GM12878 (cell line): ENCODE measurements at regions not wholly inside any gene's neighbourhood (a gene's known extent, or its start where the extent isn't known, plus 50 kb on each side); places are given as distances from the start of the nearest gene placed in this dataset.

Experiments used
- ATAC-seq: fragments of 200-7000 bp; cut with Tn5 transposase; 3 replicates; pipeline ENCODE4 v1.9.1; 2020; ENCODE audit warnings: mild to moderate bottlenecking, moderate library complexity
- BruUV-seq: library from RNA; stranded (reverse); fragments of 400-500 nt; replicated peaks from 2 replicates; lab custom pipeline; 2021; lab: Mats Ljungman, UMichigan
- CTCF ChIA-PET: fragments of 300-600 bp; sonication (Branson Sonifier 250); formaldehyde crosslinking; extraction: SDS; loops from one replicate; lab custom pipeline; 2021; ENCODE audit warnings: inconsistent platforms; lab: Yijun Ruan, JAX
- POLR2A ChIA-PET: fragments of 350-600 bp; formaldehyde crosslinking; extraction: SDS; loops from one replicate; lab custom pipeline; 2021; ENCODE audit warnings: inconsistent platforms; lab: Charles Lee
- RAD21 ChIA-PET: fragments of 300-600 bp; sonication (Branson Sonifier 250); formaldehyde crosslinking; loops from one replicate; lab custom pipeline; 2023; ENCODE audit warnings: antibody characterized with exemption; ENCODE audit not compliant: unreplicated experiment; lab: Charles Lee
- SMC1A ChIA-PET: fragments of 300-600 bp; sonication (Branson Sonifier 250); formaldehyde crosslinking; loops from one replicate; lab custom pipeline; 2023; ENCODE audit not compliant: unreplicated experiment, uncharacterized antibody; lab: Charles Lee
- DNase-seq: peaks from one replicate; pipeline ENCODE4 v3.0.0-alpha.2; 2011; ENCODE audit warnings: low read depth, low spot score
- FAIRE-seq: peaks from 3 replicates; lab custom pipeline; 2011; peaks lifted over from hg19 to GRCh38; lab: Jason Lieb, UNC
- H2AFZ ChIP-seq: 2 replicates; pipeline ENCODE4 v1.6.0; 2011; ENCODE audit warnings: low read depth, low read length, control low read depth; ENCODE audit not compliant: control insufficient read depth
- H3K27ac ChIP-seq: 2 replicates; pipeline ENCODE4 v1.5.1; 2011; ENCODE audit warnings: control low read depth; ENCODE audit not compliant: control insufficient read depth, insufficient read depth
- H3K27me3 ChIP-seq, 2 experiments: replicated peaks in 1 of 2; 2 replicates each; pipeline versions ENCODE4 v1.6.0 to v1.6.1; 2011; ENCODE audit warnings: low read length in 1 of 2; ENCODE audit not compliant: control insufficient read depth in 2 of 2, insufficient read depth in 2 of 2
- H3K36me3 ChIP-seq, 2 experiments: 2 replicates each; pipeline ENCODE4 v1.5.1; 2011; ENCODE audit warnings: low read length in 1 of 2; ENCODE audit not compliant: control insufficient read depth in 2 of 2, insufficient read depth in 2 of 2
- H3K4me1 ChIP-seq: 2 replicates; pipeline ENCODE4 v1.6.1; 2011; ENCODE audit warnings: mild to moderate bottlenecking, low read length, moderate library complexity, mixed read lengths; ENCODE audit not compliant: control insufficient read depth, insufficient read depth
- H3K4me2 ChIP-seq: 2 replicates; pipeline ENCODE4 v1.6.0; 2011; ENCODE audit warnings: control low read depth; ENCODE audit not compliant: control insufficient read depth, insufficient read depth
- H3K4me3 ChIP-seq: fragments of 200-600 bp; sonication (generic); 2 replicates; pipeline ENCODE4 v1.5.1; 2016
- H3K79me2 ChIP-seq: 2 replicates; pipeline ENCODE4 v1.6.0; 2011; ENCODE audit warnings: low read length; ENCODE audit not compliant: control insufficient read depth, insufficient read depth
- H3K9ac ChIP-seq: 2 replicates; pipeline ENCODE4 v1.8.0; 2011; ENCODE audit warnings: low read length, control low read depth, mixed read lengths; ENCODE audit not compliant: control insufficient read depth, insufficient read depth
- H3K9me3 ChIP-seq: replicated peaks from 3 replicates; pipeline ENCODE4 v1.5.1; 2011; ENCODE audit warnings: mild to moderate bottlenecking, low read length; ENCODE audit not compliant: control insufficient read depth, insufficient read depth
- H4K20me1 ChIP-seq: 2 replicates; pipeline ENCODE4 v1.6.0; 2011; ENCODE audit not compliant: control insufficient read depth, insufficient read depth
- GATAD2B ChIP-seq: fragments of 450-650 bp; conservative IDR thresholded peaks from 2 replicates; pipeline ENCODE4 v1.6.1; 2017; ENCODE audit warnings: low read depth, mild to moderate bottlenecking, moderate library complexity
- NFIC ChIP-seq: IDR thresholded peaks from 2 replicates; pipeline ENCODE4 v1.6.1; 2012; ENCODE audit warnings: low read depth, mild to moderate bottlenecking, inconsistent platforms, low read length, moderate library complexity
- PAX8 ChIP-seq: fragments of 450-650 bp; IDR thresholded peaks from 2 replicates; pipeline ENCODE4 v1.6.1; 2017; ENCODE audit warnings: mild to moderate bottlenecking, moderate library complexity
- RUNX3 ChIP-seq: IDR thresholded peaks from 2 replicates; pipeline ENCODE4 v1.6.1; 2012; ENCODE audit warnings: low read length, inconsistent platforms
- ZNF274 ChIP-seq: IDR thresholded peaks from one replicate; pipeline ENCODE4 v1.8.0; 2011; ENCODE audit not compliant: insufficient read length, insufficient read depth
- WGBS: methylation state at CpG from one replicate; pipeline ENCODE4 v1.1.6; 2016; ENCODE audit warnings: low lambda C conversion rate; ENCODE audit not compliant: insufficient replicate concordance, insufficient coverage; ENCODE audit errors: missing lambda C conversion rate; 5-methylcytosine and 5-hydroxymethylcytosine counted together
- in situ Hi-C: fragments of 300-500 bp; cut with MboI; formaldehyde crosslinking; loops from 9 replicates; pipeline ENCODE4 v1.14.3; 2018; ENCODE audit warnings: mixed read lengths
- intact Hi-C: fragments of 100-400 bp; cut with micrococcal nuclease; formaldehyde crosslinking; loops from one replicate; pipeline ENCODE4 v1.14.2; 2022; ENCODE audit not compliant: unreplicated experiment
- TF ChIP-seq, protein P1 (sequence below): IDR thresholded peaks from 2 replicates; pipeline ENCODE4 v1.6.1; 2011; ENCODE audit warnings: borderline replicate concordance, low read depth, mild to moderate bottlenecking, moderate library complexity, low read length; ENCODE audit not compliant: insufficient read depth, poor library complexity, severe bottlenecking
- TF ChIP-seq, protein P2 (sequence below), 3 experiments: IDR thresholded peaks in 2 of 3; conservative IDR thresholded peaks in 1 of 3; 2 replicates each; pipeline ENCODE4 v1.5.1; 2011; ENCODE audit warnings: low read depth in 3 of 3, low read length in 3 of 3, mild to moderate bottlenecking in 3 of 3, control low read depth in 2 of 3, moderate library complexity in 2 of 3, inconsistent platforms in 1 of 3, mixed read lengths in 1 of 3; ENCODE audit not compliant: control insufficient read depth in 2 of 3, insufficient read depth in 1 of 3; ENCODE audit errors: extremely low read depth in 1 of 3

DNA sequence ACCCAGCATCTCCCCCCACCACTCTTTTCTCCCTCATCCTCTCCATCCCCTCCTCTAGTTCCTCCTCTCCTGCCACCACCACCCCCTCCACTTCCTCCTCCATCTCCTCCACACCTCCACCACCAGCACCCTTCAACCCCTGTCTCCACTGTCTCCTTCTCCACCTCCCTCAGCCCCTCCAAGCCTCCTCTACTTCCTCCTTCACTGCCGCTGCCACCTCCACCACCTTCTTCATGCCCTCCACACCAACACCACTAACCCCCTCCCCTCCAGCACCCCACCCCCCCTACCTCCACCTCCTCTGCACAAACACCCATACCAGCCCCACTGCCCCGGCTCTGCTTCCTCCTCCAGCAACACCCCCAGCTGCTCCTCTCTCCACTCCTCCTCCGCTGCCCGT lies 88.0 kb downstream of the HES1 start:
- H2AFZ ChIP-seq = no peak overlapping the region
- FAIRE-seq (no peak), DNase-seq (no peak), ATAC-seq (no peak)
- H3K9ac ChIP-seq = no peak overlapping the region
- H3K4me3 ChIP-seq = no peak overlapping the region
- no peak overlapping the region for H3K27ac ChIP-seq
- no peaks in the 10 kb centered on the region; the same call in 2 of the 3 replicates for H3K9me3 ChIP-seq
- H3K27me3 ChIP-seq = peaks cover 3 to 9% of the 10 kb centered on the region in 2 experiments; a peak in 3 of 4 replicates
- H3K36me3 ChIP-seq = no peaks in the 10 kb centered on the region
- WGBS = 42% methylated on average over 4 of the region's 4 CpGs
- no peaks in the 10 kb centered on the region for H3K79me2 ChIP-seq
- no peaks in the 10 kb centered on the region for H4K20me1 ChIP-seq
- in situ Hi-C loops = no loop called here
- no peak overlapping the region for H3K4me2 ChIP-seq
- intact Hi-C loops = no loop called here
- ChIA-PET POLR2A (no interaction called here), CTCF (no interaction called here), SMC1A (interaction anchor here (0.6 kb wide), 1 partner anchor 68 kb away, joined by 3 read pairs; no protein-coding TSS in a partner anchor), RAD21 (no interaction called here)
- no TSS peak for BruUV-seq
- no peaks in the 10 kb centered on the region for H3K4me1 ChIP-seq
- TF ChIP-seq ZNF274 (no peak), NFIC (no peak)

DNA sequence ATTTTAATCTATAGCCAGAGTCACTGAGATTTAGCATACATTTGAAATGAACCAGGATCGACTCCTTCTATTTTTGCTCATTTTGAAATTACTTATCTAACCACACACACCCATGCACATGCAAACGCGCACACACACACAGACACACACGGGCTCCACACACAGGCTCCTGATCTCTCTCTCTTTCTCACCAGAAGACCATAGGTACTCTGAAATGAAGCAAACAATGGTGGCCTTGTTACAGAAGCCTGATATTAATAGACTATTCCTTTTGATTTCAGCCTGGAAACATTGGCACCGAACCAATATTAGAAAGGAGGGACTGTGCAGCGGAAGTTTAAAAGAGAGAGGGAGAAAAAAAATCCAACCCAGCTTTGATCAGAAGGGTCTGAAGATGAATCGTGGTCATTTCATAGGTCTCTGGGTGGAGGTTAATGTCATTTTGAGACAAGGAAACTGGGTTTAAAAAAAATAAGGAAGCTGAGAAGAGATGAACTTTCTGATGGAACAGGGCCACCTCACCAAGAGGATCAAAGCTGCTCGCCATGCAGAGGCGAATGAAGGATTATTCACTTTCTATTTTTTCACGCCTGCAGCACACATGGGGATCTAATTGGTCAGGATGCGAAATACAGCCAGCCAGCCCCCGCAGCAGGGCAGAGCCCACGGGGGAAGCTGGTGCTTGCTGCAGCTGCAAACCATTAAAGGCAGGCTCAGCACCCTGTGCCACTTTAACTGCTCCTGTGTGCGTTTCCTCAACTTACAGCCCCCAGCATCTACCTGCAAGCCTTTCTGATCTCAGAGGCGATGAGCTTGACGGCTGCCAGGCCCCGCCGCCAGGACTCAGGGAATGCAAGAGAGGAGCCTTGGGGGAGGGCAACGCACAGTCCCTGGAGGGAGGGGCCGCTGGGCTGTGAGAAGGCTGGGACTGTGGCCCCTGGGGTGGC lies 88.8 kb downstream of the HES1 start:
- Histone ChIP-seq H3K4me3 (no peak overlapping the region), H3K4me1 (no peaks in the 10 kb centered on the region), H2AFZ (no peak overlapping the region), H3K27me3 (peaks cover 3 to 9% of the 10 kb centered on the region in 2 experiments; a peak in 3 of 4 replicates), H3K9me3 (no peaks in the 10 kb centered on the region; the same call in 2 of the 3 replicates), H3K9ac (no peak overlapping the region), H3K79me2 (no peaks in the 10 kb centered on the region), H3K4me2 (no peak overlapping the region), H4K20me1 (no peaks in the 10 kb centered on the region), H3K36me3 (no peaks in the 10 kb centered on the region), H3K27ac (no peak overlapping the region)
- SMC1A ChIA-PET = no interaction called here
- RAD21 ChIA-PET = no interaction called here
- CTCF ChIA-PET = interaction anchor here (1.1 kb wide), 1 partner anchor 91 kb away, joined by 3 read pairs; no protein-coding TSS in a partner anchor
- in situ Hi-C loops = no loop called here
- TF ChIP-seq GATAD2B (no peak), PAX8 (no peak), RUNX3 (0 out of 2 replicates have a peak, but pooled peaks have one; percentile 8)
- TF ChIP-seq, protein P1, sequence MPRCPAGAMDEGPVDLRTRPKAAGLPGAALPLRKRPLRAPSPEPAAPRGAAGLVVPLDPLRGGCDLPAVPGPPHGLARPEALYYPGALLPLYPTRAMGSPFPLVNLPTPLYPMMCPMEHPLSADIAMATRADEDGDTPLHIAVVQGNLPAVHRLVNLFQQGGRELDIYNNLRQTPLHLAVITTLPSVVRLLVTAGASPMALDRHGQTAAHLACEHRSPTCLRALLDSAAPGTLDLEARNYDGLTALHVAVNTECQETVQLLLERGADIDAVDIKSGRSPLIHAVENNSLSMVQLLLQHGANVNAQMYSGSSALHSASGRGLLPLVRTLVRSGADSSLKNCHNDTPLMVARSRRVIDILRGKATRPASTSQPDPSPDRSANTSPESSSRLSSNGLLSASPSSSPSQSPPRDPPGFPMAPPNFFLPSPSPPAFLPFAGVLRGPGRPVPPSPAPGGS = no peak
- TF ChIP-seq, protein P2, sequence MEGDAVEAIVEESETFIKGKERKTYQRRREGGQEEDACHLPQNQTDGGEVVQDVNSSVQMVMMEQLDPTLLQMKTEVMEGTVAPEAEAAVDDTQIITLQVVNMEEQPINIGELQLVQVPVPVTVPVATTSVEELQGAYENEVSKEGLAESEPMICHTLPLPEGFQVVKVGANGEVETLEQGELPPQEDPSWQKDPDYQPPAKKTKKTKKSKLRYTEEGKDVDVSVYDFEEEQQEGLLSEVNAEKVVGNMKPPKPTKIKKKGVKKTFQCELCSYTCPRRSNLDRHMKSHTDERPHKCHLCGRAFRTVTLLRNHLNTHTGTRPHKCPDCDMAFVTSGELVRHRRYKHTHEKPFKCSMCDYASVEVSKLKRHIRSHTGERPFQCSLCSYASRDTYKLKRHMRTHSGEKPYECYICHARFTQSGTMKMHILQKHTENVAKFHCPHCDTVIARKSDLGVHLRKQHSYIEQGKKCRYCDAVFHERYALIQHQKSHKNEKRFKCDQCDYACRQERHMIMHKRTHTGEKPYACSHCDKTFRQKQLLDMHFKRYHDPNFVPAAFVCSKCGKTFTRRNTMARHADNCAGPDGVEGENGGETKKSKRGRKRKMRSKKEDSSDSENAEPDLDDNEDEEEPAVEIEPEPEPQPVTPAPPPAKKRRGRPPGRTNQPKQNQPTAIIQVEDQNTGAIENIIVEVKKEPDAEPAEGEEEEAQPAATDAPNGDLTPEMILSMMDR (IDR thresholded peaks at IDR 0.05 in 2 of 3, conservative IDR thresholded peaks at IDR 0.05 in 1 of 3; ENCODE audit: control insufficient read depth in 2 of 3, extremely low read depth in 1 of 3, insufficient read depth in 1 of 3, low read depth in 3 of 3, low read length in 3 of 3) = no peak
- peak; percentile 47 for FAIRE-seq
- DNase-seq = no peak
- ATAC-seq = no peak
- 46% methylated on average over 20 of the region's 20 CpGs for WGBS
- POLR2A ChIA-PET = no interaction called here
- no TSS peak for BruUV-seq
- intact Hi-C loops = no loop called here
